Uterus (tissue), 3 donors: ENCODE measurements at regions not wholly inside any gene's neighbourhood (a gene's known extent, or its start where the extent isn't known, plus 50 kb on each side); places are given as distances from the start of the nearest gene placed in this dataset.

Source experiments
- DNase-seq, 2 donors: peaks; one replicate each; pipeline ENCODE4 v3.0.0-alpha.2; 2019 to 2020
- H3K27ac ChIP-seq, 2 donors: fragments of 200-600 bp; sonication (generic); 1 replicate in 1 of 2; 2 replicates in 1 of 2; pipeline ENCODE4 v1.5.1; 2016 to 2018
- H3K27me3 ChIP-seq, 2 donors: fragments of 200-600 bp; sonication (generic); one replicate each; pipeline ENCODE4 v1.5.1; 2018 to 2019; ENCODE audit warnings: control low read depth in 1 of 2
- H3K36me3 ChIP-seq, 2 donors: fragments of 200-600 bp; sonication (generic); one replicate each; pipeline ENCODE4 v1.5.1; 2019; ENCODE audit warnings: control low read depth in 1 of 2
- H3K4me1 ChIP-seq, 2 donors: fragments of 200-600 bp; sonication (generic); one replicate each; pipeline ENCODE4 v1.5.1; 2018 to 2019; ENCODE audit warnings: control low read depth in 1 of 2
- H3K4me3 ChIP-seq, 2 donors: fragments of 200-600 bp; sonication (generic); 1 replicate in 1 of 2; 2 replicates in 1 of 2; pipeline ENCODE4 v1.5.1; 2018 to 2019; ENCODE audit warnings: mild to moderate bottlenecking in 1 of 2
- H3K9me3 ChIP-seq, 2 donors: fragments of 200-600 bp; sonication (generic); one replicate each; pipeline ENCODE4 v1.5.1; 2019; ENCODE audit warnings: control low read depth in 1 of 2
- CTCF ChIP-seq, 4 experiments: fragments of 200-600 bp in 2 of 4; fragments of 450-650 bp in 2 of 4; sonication (generic) in 2 of 4; IDR thresholded peaks; one replicate each; pipeline ENCODE4 v1.5.1; 2016 to 2019; ENCODE audit warnings: antibody characterized with exemption in 4 of 4, mild to moderate bottlenecking in 2 of 4, moderate library complexity in 1 of 4
- POLR2A ChIP-seq, 2 donors: fragments of 450-650 bp; IDR thresholded peaks; one replicate each; pipeline ENCODE4 v1.6.1; 2016; ENCODE audit warnings: antibody characterized with exemption in 2 of 2, mild to moderate bottlenecking in 1 of 2, moderate library complexity in 1 of 2
- intact Hi-C: fragments of 100-400 bp; cut with DNase I; formaldehyde crosslinking; loops from one replicate; pipeline ENCODE4 v1.15.1; 2023; ENCODE audit warnings: low total_unique reads
- donor health status: DM: yes; HTN: yes; CAD: no.

DNA sequence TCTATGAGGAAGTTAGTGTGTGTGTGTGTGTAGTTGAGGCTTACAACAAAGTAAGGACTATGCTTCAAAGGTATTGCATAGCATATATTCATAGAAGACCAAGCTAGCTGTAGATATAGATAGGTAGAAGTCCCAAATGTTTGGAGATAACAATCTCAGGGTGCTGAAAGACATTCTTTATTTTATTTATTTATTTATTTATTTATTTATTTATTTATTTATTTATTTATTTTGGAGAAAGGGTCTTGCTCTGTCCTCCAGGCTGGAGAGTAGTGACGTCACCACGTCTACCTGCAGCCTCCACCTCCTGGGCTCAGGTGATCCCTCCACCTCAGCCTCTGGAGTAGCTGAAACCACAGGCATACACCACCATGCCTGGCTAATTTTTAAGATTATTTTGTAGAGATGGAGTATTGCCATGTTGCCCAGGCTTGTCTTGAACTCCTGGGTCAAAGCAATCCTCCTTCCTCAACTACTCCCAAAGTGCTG, 284.6 kb upstream of the KIF2B start:
- Histone ChIP-seq H3K4me1 (no peaks in the 10 kb centered on the region), H3K9me3 (no peaks in the 10 kb centered on the region), H3K36me3 (no peaks in the 10 kb centered on the region), H3K27me3 (no peaks in the 10 kb centered on the region), H3K27ac (no peak overlapping the region), H3K4me3 (no peak overlapping the region)
- DNase-seq: no peak
- intact Hi-C loops: no loop called here
- no peak for TF ChIP-seq POLR2A (IDR thresholded peaks at IDR 0.05)
- TF ChIP-seq CTCF (IDR thresholded peaks at IDR 0.05): no peak

DNA sequence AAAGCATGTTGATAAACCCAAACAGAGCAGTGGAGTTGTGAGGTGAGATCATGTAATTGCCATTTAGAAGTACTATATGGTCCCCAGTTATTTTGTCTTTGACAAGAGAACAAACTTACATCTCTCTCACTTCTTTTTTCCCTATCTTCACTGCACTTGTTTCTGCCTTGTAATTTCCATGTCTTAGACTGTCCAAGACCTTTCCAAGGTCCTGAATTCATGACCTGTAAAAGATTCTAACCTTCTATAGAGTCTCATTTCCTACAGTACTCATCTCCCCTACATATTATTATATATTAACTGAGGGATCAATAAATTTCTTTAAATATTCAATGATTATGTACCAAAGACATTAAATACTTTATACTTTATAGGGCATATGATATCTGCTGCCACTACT, 295.3 kb upstream of the KIF2B start:
- TF ChIP-seq CTCF (IDR thresholded peaks at IDR 0.05) (no peak), POLR2A (IDR thresholded peaks at IDR 0.05) (no peak)
- DNase-seq: no peak
- intact Hi-C loops: no loop called here

DNA sequence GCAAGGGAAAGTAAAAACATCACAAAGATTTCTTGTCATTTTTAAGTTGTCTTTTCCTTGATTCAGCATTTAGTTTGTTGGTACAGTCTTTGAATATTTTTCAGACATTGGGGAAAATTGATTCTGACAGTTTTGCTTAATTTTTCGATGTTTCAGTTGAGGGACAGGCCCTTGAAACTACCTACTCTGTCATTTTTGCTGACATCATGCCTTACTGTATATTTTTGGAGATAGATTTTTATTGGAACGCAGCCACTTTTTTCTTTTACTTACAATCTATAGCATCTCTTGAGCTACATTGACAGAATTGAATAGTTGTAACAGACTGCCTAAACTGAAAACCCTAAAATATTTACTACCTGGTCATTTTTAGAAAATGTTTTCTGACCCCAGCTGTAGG, 297.1 kb upstream of the KIF2B start:
- no peak for DNase-seq
- intact Hi-C loops: no loop called here
- Histone ChIP-seq H3K27me3 (no peaks in the 10 kb centered on the region), H3K4me1 (no peaks in the 10 kb centered on the region), H3K9me3 (no peaks in the 10 kb centered on the region), H3K36me3 (no peaks in the 10 kb centered on the region), H3K4me3 (no peak overlapping the region), H3K27ac (no peak overlapping the region)
- TF ChIP-seq POLR2A (IDR thresholded peaks at IDR 0.05) (no peak), CTCF (IDR thresholded peaks at IDR 0.05) (no peak)

More for the DNA sequence above, 295.3 kb upstream of the KIF2B start:
- Histone ChIP-seq H3K4me3 (no peak overlapping the region), H3K36me3 (no peaks in the 10 kb centered on the region), H3K27me3 (no peaks in the 10 kb centered on the region), H3K4me1 (no peaks in the 10 kb centered on the region), H3K9me3 (no peaks in the 10 kb centered on the region), H3K27ac (no peak overlapping the region)

DNA sequence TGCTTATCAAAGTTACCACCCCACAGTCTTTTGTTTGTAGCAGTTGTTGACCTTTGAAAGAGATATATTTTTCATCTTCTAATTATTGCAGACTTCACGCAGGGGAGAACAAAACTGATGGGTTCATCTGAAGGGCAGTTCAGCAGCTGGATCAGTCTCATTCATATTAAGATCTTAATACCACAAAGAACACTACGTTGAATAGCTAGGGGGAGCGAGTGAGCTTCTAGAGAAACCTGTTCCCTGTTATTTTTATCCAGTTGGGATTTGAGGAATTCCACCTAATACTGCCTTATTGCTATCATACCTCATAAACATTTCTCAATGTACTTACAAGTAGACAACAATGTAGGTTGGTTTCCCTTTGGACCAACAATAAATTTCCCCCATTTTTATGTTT, 306.1 kb upstream of the KIF2B start:
- intact Hi-C loops: no loop called here
- TF ChIP-seq POLR2A (IDR thresholded peaks at IDR 0.05) (no peak), CTCF (IDR thresholded peaks at IDR 0.05) (no peak)
- Histone ChIP-seq H3K4me3 (no peak overlapping the region), H3K9me3 (no peaks in the 10 kb centered on the region), H3K4me1 (no peaks in the 10 kb centered on the region), H3K27me3 (no peaks in the 10 kb centered on the region), H3K36me3 (no peaks in the 10 kb centered on the region), H3K27ac (no peak overlapping the region)
- no peak for DNase-seq

DNA sequence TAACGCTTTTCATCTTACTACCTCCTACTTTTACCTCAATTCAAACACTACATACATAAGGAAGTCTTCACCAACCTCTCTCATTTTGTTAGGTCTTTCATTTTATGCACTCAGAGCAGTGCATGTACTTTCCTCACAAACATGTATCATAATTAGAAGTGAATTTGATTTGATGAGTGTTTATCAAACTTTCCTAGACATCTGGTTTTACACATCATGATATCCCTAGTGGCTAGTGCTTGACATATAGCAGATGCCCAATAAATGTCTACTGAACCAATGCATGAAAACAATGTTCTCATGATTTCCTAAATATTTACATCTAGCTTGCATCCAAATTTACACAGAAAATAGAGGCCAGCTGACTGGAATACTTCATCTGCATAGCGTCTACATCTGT, 323.4 kb upstream of the KIF2B start:
- Histone ChIP-seq H3K36me3 (no peaks in the 10 kb centered on the region), H3K27ac (no peak overlapping the region), H3K9me3 (no peaks in the 10 kb centered on the region), H3K27me3 (no peaks in the 10 kb centered on the region), H3K4me1 (no peaks in the 10 kb centered on the region), H3K4me3 (no peak overlapping the region)
- intact Hi-C loops: no loop called here
- TF ChIP-seq POLR2A (IDR thresholded peaks at IDR 0.05) (no peak), CTCF (IDR thresholded peaks at IDR 0.05) (no peak)
- no peak for DNase-seq
